Ascending aorta (tissue), 2 donors: ENCODE measurements at regions not wholly inside any gene's neighbourhood (a gene's known extent, or its start where the extent isn't known, plus 50 kb on each side); places are given as distances from the start of the nearest gene placed in this dataset.

Experiments used
- DNase-seq, 2 donors: peaks; one replicate each; pipeline ENCODE4 v3.0.0-alpha.2; 2019; ENCODE audit warnings: low spot score in 2 of 2
- H3K27ac ChIP-seq, 2 donors: fragments of 200-600 bp; sonication (generic); one replicate each; pipeline ENCODE4 v1.5.1; 2016 to 2017; ENCODE audit warnings: mild to moderate bottlenecking in 1 of 2
- H3K27me3 ChIP-seq: fragments of 200-600 bp; sonication (generic); one replicate; pipeline ENCODE4 v1.5.1; 2017
- H3K36me3 ChIP-seq, 2 donors: fragments of 200-600 bp; sonication (generic); one replicate each; pipeline ENCODE4 v1.5.1; 2016
- H3K4me1 ChIP-seq, 2 donors: fragments of 200-600 bp; sonication (generic); one replicate each; pipeline ENCODE4 v1.5.1; 2016 to 2017; ENCODE audit warnings: mild to moderate bottlenecking in 1 of 2
- H3K4me3 ChIP-seq, 2 donors: fragments of 200-600 bp; sonication (generic); one replicate each; pipeline ENCODE4 v1.5.1; 2016 to 2017; ENCODE audit warnings: mild to moderate bottlenecking in 1 of 2
- H3K9me3 ChIP-seq, 2 donors: fragments of 200-600 bp; sonication (generic); one replicate each; pipeline ENCODE4 v1.5.1; 2016
- CTCF ChIP-seq, 3 experiments: fragments of 200-600 bp in 2 of 3; fragments of 450-650 bp in 1 of 3; sonication (generic) in 2 of 3; IDR thresholded peaks; one replicate each; pipeline ENCODE4 v1.5.1; 2016 to 2019; ENCODE audit warnings: antibody characterized with exemption in 3 of 3, mild to moderate bottlenecking in 1 of 3, moderate library complexity in 1 of 3
- intact Hi-C: fragments of 100-400 bp; cut with DNase I; formaldehyde crosslinking; loops from one replicate; pipeline ENCODE4 v1.15.1; 2023

GRCh38 chr3:39587113-39587512 is 119.6 kb downstream of the MOBP start:
- H3K36me3 ChIP-seq, result no peaks in the 10 kb centered on the region

GRCh38 chr3:39590806-39591205 is 123.3 kb downstream of the MOBP start:
- Histone ChIP-seq H3K36me3 (no peaks in the 10 kb centered on the region), H3K27ac (no peak overlapping the region), H3K4me1 (no peaks in the 10 kb centered on the region), H3K27me3 (no peaks in the 10 kb centered on the region), H3K9me3 (no peaks in the 10 kb centered on the region), H3K4me3 (no peak overlapping the region)
- TF ChIP-seq CTCF (IDR thresholded peaks at IDR 0.05), result no peak
- no peak for DNase-seq
- intact Hi-C loops, result no loop called here

More at GRCh38 chr3:39587113-39587512, 119.6 kb downstream of the MOBP start:
- no peak for TF ChIP-seq CTCF (IDR thresholded peaks at IDR 0.05)
- DNase-seq, result no peak
- Histone ChIP-seq H3K27ac (no peak overlapping the region), H3K27me3 (no peaks in the 10 kb centered on the region), H3K4me1 (no peaks in the 10 kb centered on the region), H3K4me3 (no peak overlapping the region), H3K9me3 (no peaks in the 10 kb centered on the region)
- intact Hi-C loops, result no loop called here

GRCh38 chr3:39592311-39593050 is 125.0 kb downstream of the MOBP start:
- Histone ChIP-seq H3K4me3 (no peak overlapping the region), H3K4me1 (no peaks in the 10 kb centered on the region), H3K36me3 (no peaks in the 10 kb centered on the region), H3K9me3 (no peaks in the 10 kb centered on the region), H3K27me3 (no peaks in the 10 kb centered on the region), H3K27ac (no peak overlapping the region)
- TF ChIP-seq CTCF (IDR thresholded peaks at IDR 0.05), result no peak
- DNase-seq, result no peak
- intact Hi-C loops, result no loop called here

- intact Hi-C loops, result no loop called here
- Histone ChIP-seq H3K36me3 (no peaks in the 10 kb centered on the region), H3K4me3 (no peak overlapping the region), H3K27ac (no peak overlapping the region), H3K9me3 (no peaks in the 10 kb centered on the region), H3K27me3 (no peaks in the 10 kb centered on the region), H3K4me1 (no peaks in the 10 kb centered on the region)
- no peak for TF ChIP-seq CTCF (IDR thresholded peaks at IDR 0.05)
- DNase-seq, result no peak
These were observed 125.9 kb downstream of the MOBP start for GRCh38 chr3:39593341-39593740.

GRCh38 chr3:39601241-39601640 is 133.8 kb downstream of the MOBP start:
- no peaks in the 10 kb centered on the region for H3K36me3 ChIP-seq
- H3K27ac ChIP-seq, result no peak overlapping the region
- no peaks in the 10 kb centered on the region for H3K9me3 ChIP-seq
- H3K4me1 ChIP-seq, result no peaks in the 10 kb centered on the region
- DNase-seq, result no peak
- no peaks in the 10 kb centered on the region for H3K27me3 ChIP-seq
- intact Hi-C loops, result no loop called here
- no peak overlapping the region for H3K4me3 ChIP-seq
- TF ChIP-seq CTCF (IDR thresholded peaks at IDR 0.05), result no peak

GRCh38 chr3:39605837-39606236 is 138.4 kb downstream of the MOBP start:
- no peaks in the 10 kb centered on the region for H3K36me3 ChIP-seq
- no peak overlapping the region for H3K27ac ChIP-seq
- no peak for DNase-seq
- H3K9me3 ChIP-seq, result no peaks in the 10 kb centered on the region
- H3K27me3 ChIP-seq, result no peaks in the 10 kb centered on the region
- intact Hi-C loops, result no loop called here
- no peaks in the 10 kb centered on the region for H3K4me1 ChIP-seq
- no peak for TF ChIP-seq CTCF (IDR thresholded peaks at IDR 0.05)
- H3K4me3 ChIP-seq, result no peak overlapping the region
